GM23338 (cell line): ENCODE measurements at regions not wholly inside any gene's neighbourhood (a gene's known extent, or its start where the extent isn't known, plus 50 kb on each side); places are given as distances from the start of the nearest gene placed in this dataset.

Experiments
- ATAC-seq: fragments of 200-7000 bp; cut with Tn5 transposase; 3 replicates; pipeline ENCODE4 v1.9.1; 2020
- DNase-seq: peaks from one replicate; pipeline ENCODE4 v3.0.0-alpha.2; 2015; ENCODE audit warnings: low spot score
- H2AFZ ChIP-seq: fragments of 200-600 bp; sonication (generic); 2 replicates; pipeline ENCODE4 v1.8.0; 2016; ENCODE audit warnings: antibody characterized with exemption, mild to moderate bottlenecking, moderate library complexity
- H3F3A ChIP-seq: fragments of 200-600 bp; sonication (generic); replicated peaks from 2 replicates; pipeline ENCODE4 v1.8.0; 2017; ENCODE audit warnings: antibody characterized with exemption, mixed run types, low read depth
- H3K27ac ChIP-seq: fragments of 200-600 bp; sonication (generic); 2 replicates; pipeline ENCODE4 v1.6.1; 2016; ENCODE audit warnings: low read depth
- H3K27me3 ChIP-seq: fragments of 200-600 bp; sonication (generic); 2 replicates; pipeline ENCODE4 v1.8.0; 2016; ENCODE audit warnings: mild to moderate bottlenecking, mixed run types, moderate library complexity; ENCODE audit not compliant: insufficient read depth
- H3K36me3 ChIP-seq: fragments of 200-600 bp; sonication (generic); 2 replicates; pipeline ENCODE4 v1.8.0; 2016; ENCODE audit warnings: mild to moderate bottlenecking; ENCODE audit not compliant: insufficient read depth
- H3K4me1 ChIP-seq: fragments of 200-600 bp; sonication (generic); 2 replicates; pipeline ENCODE4 v1.8.0; 2016; ENCODE audit warnings: mild to moderate bottlenecking, moderate library complexity; ENCODE audit not compliant: insufficient read depth
- H3K4me2 ChIP-seq: fragments of 200-600 bp; sonication (generic); 2 replicates; pipeline ENCODE4 v1.7.1; 2017; ENCODE audit warnings: mixed run types
- H3K4me3 ChIP-seq: fragments of 200-600 bp; sonication (generic); 2 replicates; pipeline ENCODE4 v1.6.1; 2016; ENCODE audit warnings: mixed run types
- H3K79me2 ChIP-seq: fragments of 200-600 bp; sonication (generic); replicated peaks from 2 replicates; pipeline ENCODE4 v1.8.0; 2017; ENCODE audit warnings: mild to moderate bottlenecking; ENCODE audit not compliant: insufficient read depth
- H3K9me2 ChIP-seq: fragments of 200-600 bp; sonication (generic); 2 replicates; pipeline ENCODE4 v1.8.0; 2017; ENCODE audit not compliant: insufficient read depth
- H4K20me1 ChIP-seq: fragments of 200-600 bp; sonication (generic); replicated peaks from 2 replicates; pipeline ENCODE4 v1.8.0; 2017; ENCODE audit warnings: mild to moderate bottlenecking; ENCODE audit not compliant: insufficient read depth
- H3K27ac Mint-ChIP-seq: 2 replicates; pipeline ENCODE4 v1.8.0; 2020; ENCODE audit warnings: inconsistent platforms, mild to moderate bottlenecking, moderate library complexity, mixed read lengths
- H3K27me3 Mint-ChIP-seq: 3 replicates; pipeline ENCODE4 v1.8.0; 2022; ENCODE audit warnings: low read depth, mild to moderate bottlenecking, moderate library complexity, mixed read lengths, inconsistent platforms; ENCODE audit not compliant: insufficient read depth, poor library complexity
- H3K36me3 Mint-ChIP-seq: 3 replicates; pipeline ENCODE4 v1.8.0; 2021; ENCODE audit warnings: low read depth, mild to moderate bottlenecking, inconsistent platforms, moderate library complexity, mixed read lengths
- H3K4me1 Mint-ChIP-seq: 3 replicates; pipeline ENCODE4 v1.8.0; 2020; ENCODE audit warnings: mild to moderate bottlenecking, inconsistent platforms, mixed read lengths
- H3K4me3 Mint-ChIP-seq: 3 replicates; pipeline ENCODE4 v1.8.0; 2021; ENCODE audit warnings: moderate library complexity, mild to moderate bottlenecking, inconsistent platforms, mixed read lengths
- H3K9me3 Mint-ChIP-seq: 3 replicates; pipeline ENCODE4 v1.8.0; 2020; ENCODE audit warnings: moderate library complexity, mild to moderate bottlenecking, inconsistent platforms, mixed read lengths
- CREB1 ChIP-seq: fragments of 250-450 bp; sonication (Bioruptor Pico); IDR thresholded peaks from 2 replicates; pipeline ENCODE4 v1.5.0; 2020; ENCODE audit warnings: low read depth, mild to moderate bottlenecking, moderate library complexity
- ETS1 ChIP-seq: IDR thresholded peaks from 2 replicates; pipeline ENCODE4 v1.6.1; 2016; ENCODE audit warnings: antibody characterized with exemption
- JUNB ChIP-seq: IDR thresholded peaks from one replicate; pipeline ENCODE4 v1.6.1; 2016; ENCODE audit warnings: antibody characterized with exemption; ENCODE audit not compliant: unreplicated experiment
- STAT1 ChIP-seq: IDR thresholded peaks from one replicate; pipeline ENCODE4 v1.6.1; 2016; ENCODE audit warnings: antibody characterized with exemption; ENCODE audit not compliant: unreplicated experiment
- ZNF331 ChIP-seq: fragments of 250-450 bp; sonication (Bioruptor Pico); IDR thresholded peaks from 2 replicates; pipeline ENCODE4 v1.5.0; 2020; ENCODE audit warnings: low read depth, mild to moderate bottlenecking, moderate library complexity
- TF ChIP-seq, protein P1 (sequence below), 2 experiments: fragments of 200-600 bp in 1 of 2; sonication (generic) in 1 of 2; conservative IDR thresholded peaks; 2 replicates each; pipeline versions ENCODE4 v1.5.1 to v1.6.1; 2016 to 2017; ENCODE audit warnings: antibody characterized with exemption in 2 of 2, low read depth in 2 of 2, mild to moderate bottlenecking in 2 of 2, moderate library complexity in 1 of 2
- TF ChIP-seq, protein P2 (sequence below): fragments of 250-450 bp; sonication (Bioruptor Pico); IDR thresholded peaks from 2 replicates; pipeline ENCODE4 v1.5.0; 2020; ENCODE audit warnings: mild to moderate bottlenecking, moderate library complexity

DNA sequence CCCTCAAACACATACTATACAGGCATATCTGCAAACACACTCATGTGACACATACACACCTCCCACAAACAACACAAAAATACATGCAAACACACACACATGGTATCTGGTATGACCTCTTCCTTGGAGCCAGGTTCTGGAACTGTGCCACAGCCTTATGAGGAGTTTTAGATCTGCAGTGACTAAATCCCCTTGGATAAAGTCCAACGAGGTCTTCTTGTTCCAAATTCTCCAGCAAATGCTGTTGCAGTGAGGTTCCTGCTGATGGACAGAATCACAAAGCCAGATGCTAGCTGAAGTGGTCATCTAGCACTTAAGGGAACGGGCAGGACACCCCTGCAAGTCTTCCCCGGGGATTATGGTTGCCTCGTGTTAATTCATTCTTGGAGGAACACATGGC is 54.5 kb upstream of the DAPL1 start:
- no peaks in the 10 kb centered on the region for H3K36me3 Mint-ChIP-seq
- TF ChIP-seq ZNF331 (CRISPR knock-in tag): no peak
- TF ChIP-seq ETS1: no peak
- no peak for TF ChIP-seq CREB1
- TF ChIP-seq, protein P1, sequence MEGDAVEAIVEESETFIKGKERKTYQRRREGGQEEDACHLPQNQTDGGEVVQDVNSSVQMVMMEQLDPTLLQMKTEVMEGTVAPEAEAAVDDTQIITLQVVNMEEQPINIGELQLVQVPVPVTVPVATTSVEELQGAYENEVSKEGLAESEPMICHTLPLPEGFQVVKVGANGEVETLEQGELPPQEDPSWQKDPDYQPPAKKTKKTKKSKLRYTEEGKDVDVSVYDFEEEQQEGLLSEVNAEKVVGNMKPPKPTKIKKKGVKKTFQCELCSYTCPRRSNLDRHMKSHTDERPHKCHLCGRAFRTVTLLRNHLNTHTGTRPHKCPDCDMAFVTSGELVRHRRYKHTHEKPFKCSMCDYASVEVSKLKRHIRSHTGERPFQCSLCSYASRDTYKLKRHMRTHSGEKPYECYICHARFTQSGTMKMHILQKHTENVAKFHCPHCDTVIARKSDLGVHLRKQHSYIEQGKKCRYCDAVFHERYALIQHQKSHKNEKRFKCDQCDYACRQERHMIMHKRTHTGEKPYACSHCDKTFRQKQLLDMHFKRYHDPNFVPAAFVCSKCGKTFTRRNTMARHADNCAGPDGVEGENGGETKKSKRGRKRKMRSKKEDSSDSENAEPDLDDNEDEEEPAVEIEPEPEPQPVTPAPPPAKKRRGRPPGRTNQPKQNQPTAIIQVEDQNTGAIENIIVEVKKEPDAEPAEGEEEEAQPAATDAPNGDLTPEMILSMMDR (conservative IDR thresholded peaks at IDR 0.05; ENCODE audit: low read depth in 2 of 2): no peak
- TF ChIP-seq, protein P2, sequence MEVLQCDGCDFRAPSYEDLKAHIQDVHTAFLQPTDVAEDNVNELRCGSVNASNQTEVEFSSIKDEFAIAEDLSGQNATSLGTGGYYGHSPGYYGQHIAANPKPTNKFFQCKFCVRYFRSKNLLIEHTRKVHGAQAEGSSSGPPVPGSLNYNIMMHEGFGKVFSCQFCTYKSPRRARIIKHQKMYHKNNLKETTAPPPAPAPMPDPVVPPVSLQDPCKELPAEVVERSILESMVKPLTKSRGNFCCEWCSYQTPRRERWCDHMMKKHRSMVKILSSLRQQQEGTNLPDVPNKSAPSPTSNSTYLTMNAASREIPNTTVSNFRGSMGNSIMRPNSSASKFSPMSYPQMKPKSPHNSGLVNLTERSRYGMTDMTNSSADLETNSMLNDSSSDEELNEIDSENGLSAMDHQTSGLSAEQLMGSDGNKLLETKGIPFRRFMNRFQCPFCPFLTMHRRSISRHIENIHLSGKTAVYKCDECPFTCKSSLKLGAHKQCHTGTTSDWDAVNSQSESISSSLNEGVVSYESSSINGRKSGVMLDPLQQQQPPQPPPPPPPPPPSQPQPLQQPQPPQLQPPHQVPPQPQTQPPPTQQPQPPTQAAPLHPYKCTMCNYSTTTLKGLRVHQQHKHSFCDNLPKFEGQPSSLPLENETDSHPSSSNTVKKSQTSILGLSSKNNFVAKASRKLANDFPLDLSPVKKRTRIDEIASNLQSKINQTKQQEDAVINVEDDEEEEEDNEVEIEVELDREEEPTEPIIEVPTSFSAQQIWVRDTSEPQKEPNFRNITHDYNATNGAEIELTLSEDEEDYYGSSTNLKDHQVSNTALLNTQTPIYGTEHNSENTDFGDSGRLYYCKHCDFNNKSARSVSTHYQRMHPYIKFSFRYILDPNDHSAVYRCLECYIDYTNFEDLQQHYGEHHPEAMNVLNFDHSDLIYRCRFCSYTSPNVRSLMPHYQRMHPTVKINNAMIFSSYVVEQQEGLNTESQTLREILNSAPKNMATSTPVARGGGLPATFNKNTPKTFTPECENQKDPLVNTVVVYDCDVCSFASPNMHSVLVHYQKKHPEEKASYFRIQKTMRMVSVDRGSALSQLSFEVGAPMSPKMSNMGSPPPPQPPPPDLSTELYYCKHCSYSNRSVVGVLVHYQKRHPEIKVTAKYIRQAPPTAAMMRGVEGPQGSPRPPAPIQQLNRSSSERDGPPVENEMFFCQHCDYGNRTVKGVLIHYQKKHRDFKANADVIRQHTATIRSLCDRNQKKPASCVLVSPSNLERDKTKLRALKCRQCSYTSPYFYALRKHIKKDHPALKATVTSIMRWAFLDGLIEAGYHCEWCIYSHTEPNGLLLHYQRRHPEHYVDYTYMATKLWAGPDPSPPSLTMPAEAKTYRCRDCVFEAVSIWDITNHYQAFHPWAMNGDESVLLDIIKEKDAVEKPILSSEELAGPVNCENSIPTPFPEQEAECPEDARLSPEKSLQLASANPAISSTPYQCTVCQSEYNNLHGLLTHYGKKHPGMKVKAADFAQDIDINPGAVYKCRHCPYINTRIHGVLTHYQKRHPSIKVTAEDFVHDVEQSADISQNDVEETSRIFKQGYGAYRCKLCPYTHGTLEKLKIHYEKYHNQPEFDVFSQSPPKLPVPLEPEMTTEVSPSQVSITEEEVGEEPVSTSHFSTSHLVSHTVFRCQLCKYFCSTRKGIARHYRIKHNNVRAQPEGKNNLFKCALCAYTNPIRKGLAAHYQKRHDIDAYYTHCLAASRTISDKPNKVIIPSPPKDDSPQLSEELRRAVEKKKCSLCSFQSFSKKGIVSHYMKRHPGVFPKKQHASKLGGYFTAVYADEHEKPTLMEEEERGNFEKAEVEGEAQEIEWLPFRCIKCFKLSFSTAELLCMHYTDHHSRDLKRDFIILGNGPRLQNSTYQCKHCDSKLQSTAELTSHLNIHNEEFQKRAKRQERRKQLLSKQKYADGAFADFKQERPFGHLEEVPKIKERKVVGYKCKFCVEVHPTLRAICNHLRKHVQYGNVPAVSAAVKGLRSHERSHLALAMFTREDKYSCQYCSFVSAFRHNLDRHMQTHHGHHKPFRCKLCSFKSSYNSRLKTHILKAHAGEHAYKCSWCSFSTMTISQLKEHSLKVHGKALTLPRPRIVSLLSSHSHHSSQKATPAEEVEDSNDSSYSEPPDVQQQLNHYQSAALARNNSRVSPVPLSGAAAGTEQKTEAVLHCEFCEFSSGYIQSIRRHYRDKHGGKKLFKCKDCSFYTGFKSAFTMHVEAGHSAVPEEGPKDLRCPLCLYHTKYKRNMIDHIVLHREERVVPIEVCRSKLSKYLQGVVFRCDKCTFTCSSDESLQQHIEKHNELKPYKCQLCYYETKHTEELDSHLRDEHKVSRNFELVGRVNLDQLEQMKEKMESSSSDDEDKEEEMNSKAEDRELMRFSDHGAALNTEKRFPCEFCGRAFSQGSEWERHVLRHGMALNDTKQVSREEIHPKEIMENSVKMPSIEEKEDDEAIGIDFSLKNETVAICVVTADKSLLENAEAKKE (CRISPR knock-in tag): no peak
- TF ChIP-seq JUNB: no peak
- TF ChIP-seq STAT1: no peak
- no peaks in the 10 kb centered on the region; the same call in 2 of the 3 replicates for H3K9me3 Mint-ChIP-seq
- Histone ChIP-seq H3K79me2 (no peaks in the 10 kb centered on the region), H3F3A (no peaks in the 10 kb centered on the region), H4K20me1 (no peaks in the 10 kb centered on the region), H3K4me1 (peaks cover 8% of the 10 kb centered on the region; the same call in 1 of the 2 replicates), H3K9me2 (peaks cover 13% of the 10 kb centered on the region; the same call in 1 of the 2 replicates), H3K27ac (no peak overlapping the region), H3K4me2 (no peak overlapping the region), H3K4me3 (no peak overlapping the region), H3K36me3 (no peaks in the 10 kb centered on the region), H2AFZ (no peak overlapping the region), H3K27me3 (no peaks in the 10 kb centered on the region)
- no peak overlapping the region for H3K27ac Mint-ChIP-seq
- H3K27me3 Mint-ChIP-seq: peaks cover 9% of the 10 kb centered on the region
- no peak for DNase-seq
- ATAC-seq: no peak
- H3K4me1 Mint-ChIP-seq: peaks cover 17% of the 10 kb centered on the region
- H3K4me3 Mint-ChIP-seq: no peak overlapping the region
